ENCODE measurements at regions not wholly inside any gene's neighbourhood (a gene's known extent, or its start where the extent isn't known, plus 50 kb on each side); places are given as distances from the start of the nearest gene placed in this dataset.

DNA sequence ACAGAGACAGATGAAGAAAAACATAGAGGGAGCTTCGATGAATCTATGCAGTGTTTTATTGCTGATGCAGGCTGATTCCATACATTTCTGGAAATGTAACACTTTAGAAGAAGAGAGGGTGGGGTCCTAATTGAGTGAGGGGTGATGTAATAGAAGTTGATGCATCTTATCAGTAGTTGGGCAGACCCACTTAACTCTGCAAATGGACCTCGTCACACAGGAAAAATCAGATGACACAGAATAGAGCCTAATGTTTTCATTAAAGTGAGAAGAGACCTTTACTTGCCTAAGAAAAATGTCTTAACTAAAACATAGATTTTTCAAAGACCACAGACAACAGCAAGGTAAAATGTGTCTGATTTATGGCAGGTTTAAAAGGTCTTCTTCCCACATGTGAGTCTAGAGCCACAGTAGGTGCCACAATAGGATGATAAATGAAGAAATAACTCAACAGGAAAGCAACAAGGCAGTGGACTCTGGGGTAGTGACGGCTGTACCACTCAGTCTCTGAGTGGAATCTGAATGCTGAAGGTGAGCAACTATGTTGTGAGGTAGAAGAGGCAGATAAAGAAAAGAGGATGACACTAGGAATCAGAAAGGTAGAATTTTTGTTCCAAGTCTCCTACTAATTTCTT lies 414.7 kb upstream of the PIK3C3 start:
- no peak for DNase-seq (ENCODE audit: low read depth)

GRCh38 chr18:41538751-41539150 lies 416.3 kb upstream of the PIK3C3 start:
- DNase-seq (ENCODE audit: low read depth) = no peak

DNA sequence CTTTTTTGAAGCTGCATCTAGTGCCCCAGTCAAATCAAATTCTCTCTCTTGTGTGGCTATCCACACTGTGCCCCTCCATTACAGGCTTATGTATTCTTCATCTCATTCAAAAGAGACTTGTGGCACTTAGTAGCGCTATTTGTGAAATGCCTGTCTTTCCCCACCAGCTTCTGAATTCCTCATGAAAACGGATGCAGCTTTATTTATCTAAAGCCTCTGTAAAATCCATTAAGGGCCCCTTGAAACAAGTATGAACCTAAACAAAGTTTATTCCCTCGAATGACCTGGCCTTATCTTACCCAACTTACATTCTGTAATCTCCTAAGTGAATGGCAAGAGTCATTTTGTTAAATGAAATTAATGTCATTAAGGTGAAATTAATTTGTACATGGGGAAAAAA lies 417.4 kb upstream of the PIK3C3 start:
- no peak for DNase-seq (ENCODE audit: low read depth)

DNA sequence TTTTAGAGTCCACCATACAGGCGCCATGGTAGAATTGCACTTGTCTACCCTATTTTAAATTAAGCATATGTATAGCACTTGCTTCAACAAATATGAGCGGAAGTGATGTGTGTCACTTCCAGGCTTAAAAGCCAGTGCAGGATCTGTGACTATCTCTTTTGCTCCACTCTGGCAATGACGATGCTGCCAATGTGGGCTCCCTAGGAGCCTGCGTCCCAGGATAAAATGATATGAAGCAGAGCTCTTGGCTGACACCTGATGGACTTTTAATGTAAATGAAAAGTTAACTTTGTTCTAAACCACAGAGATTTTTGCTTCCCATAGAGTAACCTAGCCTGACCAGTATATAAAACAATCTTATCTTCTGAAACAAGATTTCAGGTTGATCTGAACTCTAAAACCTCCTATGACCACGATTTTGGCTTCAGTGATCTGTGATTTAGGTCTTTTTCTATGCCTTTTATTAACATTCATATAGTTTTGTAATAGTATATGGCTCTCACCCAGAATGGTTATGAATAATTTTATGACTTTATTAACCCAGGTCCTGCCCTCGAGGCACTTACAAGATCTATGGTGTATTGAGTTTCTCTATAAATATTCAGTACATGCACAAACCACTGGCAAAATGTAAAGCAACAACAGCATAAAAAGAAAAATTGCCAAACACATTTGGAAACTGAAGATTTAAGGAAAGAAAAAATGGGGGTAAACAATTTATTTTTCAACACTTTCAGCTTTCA lies 422.5 kb upstream of the PIK3C3 start:
- no peak for DNase-seq (ENCODE audit: low read depth)

DNA sequence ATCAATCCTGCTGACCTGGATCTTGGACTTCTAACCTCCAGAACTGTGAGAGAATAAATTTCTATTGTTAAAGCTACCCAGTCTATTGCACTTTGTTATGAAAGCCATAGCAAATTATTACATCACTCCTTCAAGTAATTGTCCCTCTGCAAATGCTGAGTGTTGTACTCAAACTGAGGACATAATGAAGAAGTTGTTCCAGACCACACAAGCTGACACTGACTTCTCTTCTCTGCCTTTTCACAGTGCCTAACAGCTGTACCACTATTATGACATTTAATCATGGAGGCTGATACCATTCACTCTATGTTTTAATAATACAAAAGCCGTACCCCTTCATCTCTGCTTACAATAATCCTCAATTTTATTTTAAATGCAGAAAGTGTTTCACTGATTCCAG lies 424.1 kb upstream of the PIK3C3 start:
- DNase-seq (ENCODE audit: low read depth) = no peak

DNA sequence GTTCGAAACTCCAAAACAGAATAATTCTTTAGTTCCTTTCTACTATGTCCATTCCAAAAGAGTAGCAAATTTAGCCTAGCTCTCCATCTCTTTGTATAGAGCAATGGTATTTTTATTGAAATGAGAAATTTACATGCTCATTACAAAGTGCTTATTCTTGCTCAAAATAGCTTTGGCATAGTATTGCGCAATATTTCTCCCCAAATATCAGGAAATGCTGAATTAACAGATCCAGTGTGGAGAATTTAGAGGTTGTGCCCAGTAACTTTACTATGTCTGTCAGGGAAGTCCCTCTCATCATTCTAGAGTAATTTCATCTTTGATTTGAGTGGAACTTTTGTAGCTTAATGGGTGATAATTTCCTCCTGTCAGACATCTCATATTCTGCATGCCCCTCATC lies 425.9 kb upstream of the PIK3C3 start:
- no peak for DNase-seq (ENCODE audit: low read depth)

- no peak for DNase-seq (ENCODE audit: low read depth)
Measured at GRCh38 chr18:41526054-41526453, 429.0 kb upstream of the PIK3C3 start.

- no peak for DNase-seq (ENCODE audit: low read depth)
Measured at GRCh38 chr18:41524674-41525470, 430.2 kb upstream of the PIK3C3 start.

GRCh38 chr18:41517142-41517541 lies 437.9 kb upstream of the PIK3C3 start:
- no peak for DNase-seq (ENCODE audit: low read depth)

DNA sequence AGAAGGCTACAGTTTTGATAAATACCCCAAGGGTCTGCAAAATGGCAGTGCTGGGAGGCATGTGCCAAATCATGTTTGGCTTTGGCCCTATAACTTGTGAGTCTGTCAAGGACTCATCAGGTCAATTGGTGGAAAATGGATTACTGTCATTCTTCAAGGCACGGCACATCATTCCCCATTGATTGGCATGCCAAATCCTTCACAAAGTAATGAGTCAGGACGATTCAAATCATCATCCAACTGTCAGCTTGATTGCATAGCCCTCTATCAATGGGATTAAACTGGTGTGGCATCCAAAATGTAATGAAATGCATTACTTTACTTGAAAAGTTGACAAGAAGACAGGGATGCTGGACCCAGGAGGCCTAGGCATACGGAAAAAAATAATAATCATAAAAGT lies 441.6 kb upstream of the PIK3C3 start:
- no peak for DNase-seq (ENCODE audit: low read depth)

DNA sequence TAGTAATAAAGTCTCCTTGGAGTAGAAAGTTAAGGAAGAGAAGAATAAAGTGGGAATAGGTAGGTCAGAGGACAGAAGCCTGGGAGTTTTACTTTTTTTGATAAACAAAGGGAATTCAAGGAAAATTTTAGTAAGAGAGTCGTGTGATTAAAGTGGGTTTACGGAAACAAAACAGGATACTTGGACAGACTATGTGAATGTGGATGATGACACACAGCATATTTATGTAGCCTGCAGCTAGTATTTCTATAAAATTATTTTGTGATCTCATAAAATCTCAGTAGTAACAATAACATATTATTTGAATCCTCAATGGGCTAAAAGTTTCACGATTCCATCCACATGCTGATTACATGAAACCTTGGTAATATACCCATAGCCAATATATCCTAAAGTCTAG lies 450.7 kb upstream of the PIK3C3 start:
- no peak for DNase-seq (ENCODE audit: low read depth)

GRCh38 chr18:41501848-41502247 lies 453.2 kb upstream of the PIK3C3 start:
- DNase-seq (ENCODE audit: low read depth) = no peak

- no peak for DNase-seq (ENCODE audit: low read depth)
Measured at GRCh38 chr18:41499345-41499744, 455.7 kb upstream of the PIK3C3 start.

DNA sequence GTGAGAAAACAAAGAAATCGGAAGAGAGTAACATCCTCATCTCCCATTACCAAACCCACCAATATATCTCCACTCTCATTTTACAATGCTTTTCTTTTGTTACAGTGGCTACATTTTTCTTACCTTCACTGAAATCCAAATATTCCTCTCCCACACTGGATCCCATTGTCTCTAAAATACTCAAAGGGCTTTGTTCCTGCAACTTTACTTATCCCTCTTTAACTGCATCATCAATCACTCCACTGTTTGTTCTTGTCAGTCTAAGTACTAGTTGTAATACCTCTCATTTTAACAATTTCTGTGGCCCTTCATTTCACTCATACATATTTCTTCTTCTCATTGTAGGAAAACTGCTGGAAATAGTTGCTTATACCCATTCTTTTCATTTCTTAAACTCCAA lies 464.2 kb upstream of the PIK3C3 start:
- DNase-seq (ENCODE audit: low read depth) = no peak

- DNase-seq (ENCODE audit: low read depth) = no peak
Measured at GRCh38 chr18:41486575-41486974, 468.5 kb upstream of the PIK3C3 start.

GRCh38 chr18:41484069-41484468 lies 471.0 kb upstream of the PIK3C3 start:
- no peak for DNase-seq (ENCODE audit: low read depth)

DNA sequence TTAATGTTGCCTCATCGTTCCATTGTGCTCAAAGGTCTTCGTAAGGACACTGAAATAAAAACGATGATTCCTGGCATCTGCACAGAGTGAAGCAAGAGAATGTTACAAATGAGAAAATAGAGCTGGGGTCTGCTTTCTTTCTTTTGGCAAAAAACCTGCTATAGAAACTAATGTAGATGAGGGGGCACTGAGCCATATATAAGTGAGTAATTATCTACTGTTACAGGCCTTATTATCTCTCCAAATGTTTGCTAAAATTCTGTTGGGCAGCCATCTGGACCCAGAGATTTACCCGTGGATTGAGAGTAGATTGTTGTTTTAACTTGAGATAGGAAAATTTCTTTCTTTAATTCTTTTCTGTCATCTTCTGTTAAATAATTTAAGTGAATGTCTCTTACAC lies 472.5 kb upstream of the PIK3C3 start:
- DNase-seq (ENCODE audit: low read depth) = no peak

DNA sequence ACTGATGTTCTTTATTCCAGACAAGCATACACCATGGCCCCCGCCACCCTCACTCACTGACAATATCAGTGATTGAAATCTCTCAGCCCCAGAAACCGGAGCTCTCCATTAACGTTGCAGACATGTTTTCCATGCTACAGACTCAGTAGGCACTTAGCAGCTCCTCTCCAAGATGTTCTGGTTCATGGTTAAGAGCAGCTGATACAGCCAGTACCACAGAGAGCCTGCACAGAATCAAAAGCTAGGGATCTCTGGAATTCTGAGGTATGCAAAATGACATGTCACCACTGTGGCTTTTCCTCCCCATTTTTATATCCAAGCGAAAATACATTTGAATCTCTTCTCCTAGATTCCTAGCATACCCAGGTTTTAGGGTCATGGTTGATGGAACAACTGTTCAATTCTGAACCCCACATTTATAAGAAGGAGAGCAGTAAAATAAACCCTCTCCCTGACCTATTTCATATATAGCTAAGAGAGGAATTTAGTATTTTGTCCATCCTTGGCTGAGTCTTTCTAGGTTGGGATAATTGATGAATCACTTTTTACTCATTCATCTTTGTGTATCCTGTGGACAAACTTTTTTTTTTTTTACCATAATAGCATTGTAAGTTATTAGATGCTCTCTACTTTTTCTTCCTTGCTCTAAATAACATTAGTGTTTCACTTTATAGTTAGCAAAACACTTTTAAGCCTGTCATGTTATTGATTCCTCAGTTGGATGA lies 488.4 kb upstream of the PIK3C3 start:
- DNase-seq (ENCODE audit: low read depth) = no peak

- no peak for DNase-seq (ENCODE audit: low read depth)
Measured at GRCh38 chr18:41465386-41465785, 489.6 kb upstream of the PIK3C3 start.

DNA sequence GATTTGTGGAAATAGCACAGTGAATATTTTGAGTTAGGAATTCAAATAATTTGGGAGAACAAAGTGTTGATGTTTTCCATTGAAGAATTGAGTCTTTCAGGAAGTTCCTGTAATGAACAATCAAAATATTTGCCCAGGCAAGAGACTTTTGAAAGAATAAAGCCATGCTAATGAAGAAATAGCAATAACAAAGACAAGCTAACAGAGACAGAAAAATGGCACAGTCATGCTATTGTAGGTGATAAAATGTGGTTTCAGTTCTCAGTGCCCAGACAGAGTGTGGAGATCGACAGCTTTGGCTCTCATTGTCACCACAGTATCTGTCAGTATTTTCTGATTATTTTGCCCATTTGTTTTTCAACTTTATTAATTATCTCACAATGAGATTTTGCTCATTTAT lies 490.8 kb upstream of the PIK3C3 start:
- no peak for DNase-seq (ENCODE audit: low read depth)

DNA sequence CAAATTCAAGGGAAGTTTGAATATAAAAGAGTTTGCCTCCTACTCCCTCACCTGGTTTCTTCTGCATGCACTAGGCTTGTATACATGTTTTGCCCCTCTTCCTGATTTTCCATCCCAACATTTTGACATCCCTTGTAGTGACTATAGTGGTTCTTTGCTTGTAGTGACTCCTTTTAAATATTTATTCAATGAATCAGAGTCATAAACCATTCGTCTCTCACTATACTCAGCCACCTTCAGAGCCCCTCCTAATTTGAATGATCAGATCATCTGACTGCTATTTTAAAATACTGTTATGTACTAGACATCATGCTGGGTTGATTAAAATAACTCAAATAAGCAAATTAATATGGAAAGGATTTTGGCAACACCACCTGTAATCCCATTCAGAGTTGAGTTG lies 492.1 kb upstream of the PIK3C3 start:
- DNase-seq (ENCODE audit: low read depth) = no peak

DNA sequence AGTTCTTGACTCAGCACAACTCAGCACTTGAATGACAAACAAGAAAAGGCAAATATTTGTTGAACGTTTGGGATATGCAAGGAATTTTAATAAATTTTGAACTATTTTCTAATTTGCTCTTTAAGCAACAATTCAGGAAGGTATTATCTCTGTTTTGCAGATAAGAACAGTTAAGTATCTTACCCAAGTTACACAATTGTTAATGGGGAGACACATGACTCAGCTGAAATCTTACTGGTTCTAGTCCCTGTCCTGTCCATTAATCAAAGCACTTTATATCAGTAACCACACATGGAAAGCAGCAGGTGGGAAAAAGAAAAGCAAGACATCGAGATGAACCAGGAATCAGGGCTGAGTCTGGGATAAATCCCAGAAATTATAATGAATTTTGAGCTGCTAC lies 493.9 kb upstream of the PIK3C3 start:
- no peak for DNase-seq (ENCODE audit: low read depth)

GRCh38 chr18:41459656-41460055 lies 495.4 kb upstream of the PIK3C3 start:
- no peak for DNase-seq (ENCODE audit: low read depth)

All from fibroblast of gingiva (primary cell).